ENCODE measurements at regions not wholly inside any gene's neighbourhood (a gene's known extent, or its start where the extent isn't known, plus 50 kb on each side); places are given as distances from the start of the nearest gene placed in this dataset.
"Not testable (repeated sequence)": the region's sequence is repeated elsewhere in the genome, so short reads cannot be mapped to it uniquely, and the experiment has no call there.

GRCh38 chr3:69688400-69688799 lies 50.9 kb upstream of the MITF start:
- no peak for DNase-seq (ENCODE audit: low read depth in 2 of 2)

GRCh38 chr3:69687641-69688040 lies 51.6 kb upstream of the MITF start:
- DNase-seq (ENCODE audit: low read depth in 2 of 2), result no peak

DNA sequence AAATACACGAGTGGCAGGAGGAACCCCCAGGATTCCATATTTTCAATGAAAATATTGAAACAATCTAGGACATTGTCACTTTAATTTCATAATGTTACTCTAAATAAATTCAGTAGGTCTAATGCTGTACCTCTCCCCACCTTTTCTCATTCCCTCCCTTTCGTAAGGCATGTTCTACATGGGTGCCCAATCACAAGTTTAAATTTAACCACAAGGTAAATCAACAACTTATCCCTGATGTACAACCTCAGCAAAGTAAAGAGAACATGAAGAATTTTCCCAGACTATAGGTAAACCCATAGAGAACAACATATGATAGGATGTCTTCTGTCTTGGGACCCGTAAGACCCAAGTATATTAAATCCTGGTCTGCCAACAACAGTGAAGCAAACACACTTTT lies 53.2 kb upstream of the MITF start:
- no peak for DNase-seq (ENCODE audit: low read depth in 2 of 2)

DNA sequence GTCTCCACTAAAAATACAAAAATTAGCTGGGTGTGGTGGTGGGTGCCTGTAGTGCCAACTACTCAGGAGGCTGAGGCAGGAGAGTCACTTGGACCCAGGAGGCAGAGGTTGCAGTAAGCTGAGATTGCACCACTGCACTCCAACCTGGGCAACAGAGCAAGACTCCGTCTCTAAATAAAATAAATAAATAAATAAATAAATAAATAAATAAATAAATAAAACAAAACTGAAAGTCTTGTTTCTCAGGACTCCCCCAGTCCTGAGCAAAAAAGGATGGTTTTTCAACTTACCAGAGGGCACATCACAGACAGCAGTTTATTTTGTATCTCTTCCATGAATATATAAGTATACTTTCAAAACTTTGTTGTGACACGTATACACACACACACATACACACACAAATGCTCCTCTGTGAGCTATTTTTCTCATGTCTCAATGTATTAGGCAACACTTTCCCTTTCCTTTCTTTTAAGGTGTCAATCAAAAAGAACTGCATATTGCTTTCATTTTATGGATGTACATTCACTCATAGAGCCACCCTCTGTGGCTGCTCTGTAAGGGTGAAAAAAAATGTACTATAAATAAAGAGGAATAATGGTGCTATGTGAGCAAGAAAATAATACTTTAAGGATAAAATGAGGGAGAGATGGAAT lies 54.8 kb upstream of the MITF start:
- DNase-seq (ENCODE audit: low read depth in 2 of 2), result no peak

- no peak for DNase-seq (ENCODE audit: low read depth in 2 of 2)
These were observed 56.0 kb upstream of the MITF start for GRCh38 chr3:69683082-69683806.

GRCh38 chr3:69677456-69677855 lies 61.8 kb upstream of the MITF start:
- not testable (repeated sequence) for DNase-seq (ENCODE audit: low read depth in 2 of 2)

GRCh38 chr3:69675786-69676530 lies 63.3 kb upstream of the MITF start:
- no peak for DNase-seq (ENCODE audit: low read depth in 2 of 2)

- DNase-seq (ENCODE audit: low read depth in 2 of 2), result no peak
These were observed 64.5 kb upstream of the MITF start for GRCh38 chr3:69674752-69675151.

DNA sequence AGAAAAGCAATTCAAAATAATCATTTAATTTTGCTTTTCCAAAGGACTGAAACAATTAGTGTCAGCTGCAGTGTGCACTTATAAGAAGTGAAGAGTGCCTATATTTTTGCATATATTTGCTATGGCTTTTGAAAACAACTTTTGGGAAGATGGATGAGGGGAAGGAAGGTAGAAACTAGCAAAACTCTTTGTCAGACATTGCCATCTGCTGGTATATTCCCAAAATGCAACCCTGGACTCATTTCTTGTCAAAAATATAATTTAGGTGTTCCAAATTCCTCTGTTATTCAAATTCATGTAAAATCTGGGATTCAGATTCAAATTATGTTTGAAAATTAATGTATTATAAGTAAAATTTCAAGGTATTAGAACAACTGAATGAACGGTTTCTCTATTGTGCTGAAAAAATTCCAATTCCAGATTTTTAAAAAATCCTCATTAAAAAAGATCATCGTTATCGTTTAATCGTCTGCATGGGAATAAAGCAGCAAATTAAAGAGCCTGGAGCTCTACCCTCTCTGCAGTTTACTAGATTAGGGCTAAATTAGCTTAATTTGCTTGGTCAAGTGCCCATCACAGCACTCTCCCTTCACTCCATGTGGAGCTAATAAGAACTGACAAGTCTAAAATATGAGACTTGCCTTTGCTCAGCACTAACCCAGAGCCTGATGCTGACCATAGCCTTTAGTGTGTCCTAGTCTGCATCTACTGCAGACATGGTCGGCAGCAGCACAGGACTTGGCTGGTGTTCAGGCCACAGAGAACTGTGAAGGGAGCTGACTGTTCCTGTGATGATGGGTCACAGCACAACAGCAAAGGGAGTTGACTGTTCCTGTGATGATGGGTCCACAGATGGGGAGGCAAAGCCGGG lies 67.9 kb upstream of the MITF start:
- no peak for DNase-seq (ENCODE audit: low read depth in 2 of 2)

GRCh38 chr3:69669070-69669469 lies 70.2 kb upstream of the MITF start:
- DNase-seq (ENCODE audit: low read depth in 2 of 2), result no peak

DNA sequence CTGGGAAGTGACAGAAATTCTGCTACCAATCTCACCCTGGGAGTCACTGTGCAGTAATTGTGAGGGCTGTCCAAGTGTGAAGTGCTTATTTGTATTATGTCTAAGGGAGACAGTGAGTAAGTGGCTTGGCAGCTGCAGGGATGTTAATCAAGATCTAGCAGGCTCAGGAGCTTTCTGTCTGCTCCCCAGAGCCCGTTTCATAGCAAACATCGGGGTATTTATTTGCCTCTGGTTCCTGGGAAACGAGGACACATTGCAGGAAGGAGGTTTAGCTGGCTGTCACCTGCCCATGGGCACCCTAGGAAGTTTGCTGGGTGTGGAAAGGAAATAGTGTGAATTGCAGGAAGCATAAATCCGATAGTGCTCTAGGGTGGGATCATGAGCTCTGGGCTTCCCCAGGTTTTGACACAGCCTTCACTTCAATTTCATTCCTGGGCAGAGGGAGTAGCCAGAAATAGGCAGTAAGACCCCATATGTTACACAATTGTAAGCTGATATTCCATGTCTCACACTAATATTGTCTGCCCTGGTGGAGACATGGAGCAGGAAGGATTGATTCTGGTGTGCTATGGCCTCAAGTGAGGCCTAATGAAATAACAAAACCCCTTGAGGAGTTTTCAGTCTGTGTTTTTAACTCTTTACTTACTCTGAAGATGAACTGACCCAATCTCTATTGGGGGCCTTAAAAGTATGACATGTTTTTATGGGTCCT lies 74.1 kb upstream of the MITF start:
- no peak for DNase-seq (ENCODE audit: low read depth in 2 of 2)

DNA sequence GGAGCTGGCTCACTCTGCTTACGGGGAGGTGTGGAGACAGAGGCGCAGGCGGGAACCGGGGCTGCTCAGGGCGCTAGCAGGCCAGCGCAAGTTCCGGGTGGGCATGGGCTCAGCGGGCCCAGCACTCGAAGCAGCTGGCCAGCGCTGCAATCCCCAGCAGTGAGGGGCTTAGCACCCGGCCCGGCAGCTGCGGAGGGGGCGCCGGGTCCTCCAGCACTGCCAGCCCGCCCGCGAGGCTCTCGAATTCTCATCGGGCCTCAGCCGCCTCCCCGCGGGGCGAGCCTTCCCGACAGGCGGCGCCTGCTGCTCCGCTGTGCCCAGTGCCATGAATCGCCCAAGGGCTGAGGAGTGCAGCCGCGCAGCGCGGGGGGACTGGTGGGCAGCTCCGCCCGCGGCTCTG lies 78.6 kb upstream of the MITF start:
- DNase-seq (ENCODE audit: low read depth in 2 of 2), result no peak

DNA sequence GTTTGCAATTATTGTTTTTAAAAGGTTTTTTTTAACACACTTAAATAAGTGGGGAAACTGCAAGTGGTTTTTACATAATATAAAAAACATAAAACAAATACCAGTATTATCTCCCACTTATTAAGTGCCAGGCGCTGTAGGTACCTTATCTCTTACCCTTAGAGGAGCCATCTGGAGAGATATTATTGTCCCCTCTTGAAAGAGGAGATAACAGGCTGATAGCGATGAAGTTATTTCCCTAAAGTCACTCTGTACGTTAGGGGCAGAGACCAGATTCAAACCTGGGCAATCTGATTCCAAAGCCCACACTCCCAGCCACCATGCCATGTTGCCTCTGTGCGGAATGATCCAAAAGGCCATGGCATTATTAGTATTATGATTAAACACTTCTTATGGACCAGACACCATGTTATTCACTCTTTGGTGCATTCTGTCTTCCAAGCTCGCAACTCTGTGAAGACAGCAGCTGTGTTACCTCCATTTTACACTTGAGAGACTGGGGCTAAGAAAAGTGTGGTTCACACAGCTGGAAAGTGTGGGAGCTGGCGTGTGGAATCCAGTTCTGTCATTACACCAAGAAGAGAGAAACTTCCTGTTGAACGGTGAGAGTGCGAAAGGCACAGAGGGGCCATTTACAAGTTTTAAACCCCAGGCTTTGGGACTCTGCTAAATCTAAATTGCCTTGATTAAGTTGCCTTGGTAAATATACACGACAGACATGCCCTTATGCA lies 79.9 kb upstream of the MITF start:
- no peak for DNase-seq (ENCODE audit: low read depth in 2 of 2)

GRCh38 chr3:69658514-69659140 lies 80.6 kb upstream of the MITF start:
- no peak for DNase-seq (ENCODE audit: low read depth in 2 of 2)

GRCh38 chr3:69657030-69657429 lies 82.2 kb upstream of the MITF start:
- DNase-seq (ENCODE audit: low read depth in 2 of 2), result not testable (repeated sequence)

GRCh38 chr3:69651765-69652164 lies 87.5 kb upstream of the MITF start:
- DNase-seq (ENCODE audit: low read depth in 2 of 2), result no peak

DNA sequence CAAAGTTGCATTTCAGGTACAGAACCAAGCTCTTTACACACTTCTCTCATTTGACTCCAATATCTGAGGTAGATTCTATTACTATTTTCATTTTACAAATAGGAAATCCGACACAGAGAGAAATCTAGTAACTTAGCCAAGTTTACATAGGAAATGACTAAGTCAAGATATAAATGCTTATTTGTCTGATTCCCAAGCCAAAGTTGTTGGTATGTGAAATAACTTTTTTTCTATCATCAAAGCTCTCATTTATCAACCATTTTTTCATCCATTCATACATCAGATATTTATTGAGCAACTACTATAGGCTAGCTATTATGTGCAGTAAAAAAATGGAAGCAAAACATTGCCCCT lies 89.2 kb upstream of the MITF start:
- DNase-seq (ENCODE audit: low read depth in 2 of 2), result no peak

GRCh38 chr3:69649120-69650065 lies 89.9 kb upstream of the MITF start:
- no peak for DNase-seq (ENCODE audit: low read depth in 2 of 2)

GRCh38 chr3:69648126-69648525 lies 91.1 kb upstream of the MITF start:
- DNase-seq (ENCODE audit: low read depth in 2 of 2), result no peak

Data from stimulated activated CD4-positive, alpha-beta T cell treated with anti-CD3 and anti-CD28 coated beads, Interleukin-1b, Interleukin-23, amount 100 ng/mL, for 4 hours (primary cell).